IMR-90 (cell line): ENCODE measurements at regions not wholly inside any gene's neighbourhood (a gene's known extent, or its start where the extent isn't known, plus 50 kb on each side); places are given as distances from the start of the nearest gene placed in this dataset.

Source experiments
- BHLHE40 ChIP-seq: fragments of 150-350 bp; IDR thresholded peaks from 2 replicates; pipeline ENCODE4 v1.6.1; 2016; ENCODE audit warnings: mild to moderate bottlenecking, low read depth, low read length
- CEBPB ChIP-seq: IDR thresholded peaks from 2 replicates; pipeline ENCODE4 v1.6.1; 2012; ENCODE audit warnings: low read depth, low read length, improper control_type of control experiment
- CTCF ChIP-seq: conservative IDR thresholded peaks from 2 replicates; pipeline ENCODE4 v1.5.1; 2012; ENCODE audit warnings: mild to moderate bottlenecking, low read depth, low read length, improper control_type of control experiment
- ELK1 ChIP-seq: fragments of 150-350 bp; IDR thresholded peaks from 2 replicates; pipeline ENCODE4 v1.6.1; 2016; ENCODE audit warnings: low read depth, mild to moderate bottlenecking, low read length, moderate library complexity, borderline replicate concordance
- MAFK ChIP-seq: IDR thresholded peaks from 2 replicates; pipeline ENCODE4 v1.6.1; 2012; ENCODE audit warnings: low read depth, low read length, improper control_type of control experiment
- MXI1 ChIP-seq: IDR thresholded peaks from 2 replicates; pipeline ENCODE4 v1.6.1; 2012; ENCODE audit warnings: low read depth, mild to moderate bottlenecking, low read length, moderate library complexity, borderline replicate concordance
- POLR2A ChIP-seq: IDR thresholded peaks from 2 replicates; pipeline ENCODE4 v1.6.1; 2012; ENCODE audit warnings: mild to moderate bottlenecking, low read depth, low read length
- RAD21 ChIP-seq: IDR thresholded peaks from 2 replicates; pipeline ENCODE4 v1.6.1; 2012; ENCODE audit warnings: low read length, improper control_type of control experiment
- RCOR1 ChIP-seq: IDR thresholded peaks from 2 replicates; pipeline ENCODE4 v1.6.1; 2012; ENCODE audit warnings: mild to moderate bottlenecking, low read length, improper control_type of control experiment; ENCODE audit not compliant: insufficient replicate concordance
- RFX5 ChIP-seq: IDR thresholded peaks from 2 replicates; pipeline ENCODE4 v1.8.0; 2012; ENCODE audit warnings: low read depth, mild to moderate bottlenecking, low read length, moderate library complexity
- SMC3 ChIP-seq: fragments of 150-350 bp; IDR thresholded peaks from 2 replicates; pipeline ENCODE4 v1.6.1; 2016; ENCODE audit warnings: low read depth, mild to moderate bottlenecking, antibody characterized with exemption, low read length, moderate library complexity

- TF ChIP-seq CTCF (no peak), RCOR1 (no peak), POLR2A (no peak), RAD21 (no peak), BHLHE40 (no peak), CEBPB (no peak), RFX5 (no peak), SMC3 (no peak), MXI1 (no peak), ELK1 (no peak), MAFK (no peak)
Measured at GRCh38 chr2:57849843-57850242, 196.8 kb upstream of the VRK2 start.
